Spleen (tissue), 11 donors: ENCODE measurements at regions not wholly inside any gene's neighbourhood (a gene's known extent, or its start where the extent isn't known, plus 50 kb on each side); places are given as distances from the start of the nearest gene placed in this dataset.

Source experiments
- DNase-seq: peaks from one replicate; pipeline ENCODE4 v3.0.0-alpha.2; 2020
- H3K27ac ChIP-seq, 8 donors: fragments of 200-600 bp; sonication (generic) in 7 of 8; 1 replicate in 4 of 8; 2 replicates in 4 of 8; pipeline versions ENCODE4 v1.5.0 to v1.8.0; 2016 to 2021; ENCODE audit warnings: inconsistent platforms in 4 of 8, mild to moderate bottlenecking in 4 of 8, moderate library complexity in 1 of 8
- H3K27me3 ChIP-seq, 7 donors: fragments of 200-600 bp; sonication (generic) in 6 of 7; replicated peaks in 1 of 7; 1 replicate in 4 of 7; 2 replicates in 3 of 7; pipeline versions ENCODE4 v1.5.0 to v1.8.0; 2016 to 2021; ENCODE audit warnings: inconsistent platforms in 3 of 7, mild to moderate bottlenecking in 1 of 7
- H3K36me3 ChIP-seq, 6 donors: fragments of 200-600 bp; sonication (generic) in 5 of 6; 1 replicate in 4 of 6; 2 replicates in 2 of 6; pipeline versions ENCODE4 v1.5.0 to v1.8.0; 2016 to 2021; ENCODE audit warnings: inconsistent platforms in 2 of 6
- H3K4me1 ChIP-seq, 6 donors: fragments of 200-600 bp; sonication (generic) in 5 of 6; 1 replicate in 3 of 6; 2 replicates in 3 of 6; pipeline versions ENCODE4 v1.5.0 to v1.8.0; 2016 to 2021; ENCODE audit warnings: inconsistent platforms in 3 of 6
- H3K4me3 ChIP-seq, 8 donors: fragments of 200-600 bp; sonication (generic) in 7 of 8; 1 replicate in 4 of 8; 2 replicates in 4 of 8; pipeline versions ENCODE4 v1.5.0 to v1.8.0; 2016 to 2021; ENCODE audit warnings: inconsistent platforms in 4 of 8, mild to moderate bottlenecking in 4 of 8, moderate library complexity in 2 of 8
- H3K9me3 ChIP-seq, 8 donors: fragments of 200-600 bp; sonication (generic) in 7 of 8; 1 replicate in 4 of 8; 2 replicates in 4 of 8; pipeline versions ENCODE4 v1.5.0 to v1.8.0; 2016 to 2021; ENCODE audit warnings: inconsistent platforms in 4 of 8
- CTCF ChIP-seq, 11 experiments: fragments of 200-600 bp in 7 of 11; fragments of 450-650 bp in 4 of 11; sonication (generic) in 4 of 11; IDR thresholded peaks in 8 of 11; conservative IDR thresholded peaks in 3 of 11; 1 replicate in 7 of 11; 2 replicates in 4 of 11; pipeline versions ENCODE4 v1.4.0 to v1.8.0; 2016 to 2021; ENCODE audit warnings: antibody characterized with exemption in 11 of 11, inconsistent platforms in 4 of 11, mild to moderate bottlenecking in 1 of 11
- POLR2A ChIP-seq, 3 donors: fragments of 450-650 bp; IDR thresholded peaks; one replicate each; pipeline ENCODE4 v1.5.1; 2017; ENCODE audit warnings: antibody characterized with exemption in 3 of 3, mild to moderate bottlenecking in 1 of 3
- POLR2AphosphoS5 ChIP-seq, 3 donors: sonication (generic); formaldehyde crosslinking; IDR thresholded peaks; one replicate each; pipeline ENCODE4 v1.5.1; 2017; ENCODE audit warnings: antibody characterized with exemption in 3 of 3
- WGBS, 5 donors: extraction: QIAGEN DNeasy Blood & Tissue Kit in 3 of 5; methylation state at CpG; one replicate each; pipeline versions ENCODE4 v1.1.5 to v1.1.7; 2013 to 2018; 5-methylcytosine and 5-hydroxymethylcytosine counted together
- intact Hi-C: fragments of 100-400 bp; cut with DNase I; formaldehyde crosslinking; loops from one replicate; pipeline ENCODE4 v1.15.0; 2023; ENCODE audit warnings: low total_unique reads
- donor health status: healthy with polysubstance abuse.
- donor health status: DM: no; HTN: no; CAD: no; lungs with moderate emphysema.
- donor health status: DM: no; HTN: no; CAD: no.
- donor health status: Bipolar disorder and iron deficiency.
- donor health status: healthy.
- donor health status: DM: no; HTN: no; CAD: no.
- donor health status: DM: yes; HTN: yes; CAD: no.

GRCh38 chr10:118497227-118497626, 98.2 kb downstream of the PRLHR start:
- Histone ChIP-seq H3K9me3 (no peaks in the 10 kb centered on the region), H3K36me3 (no peaks in the 10 kb centered on the region), H3K4me3 (no peak overlapping the region), H3K27me3 (peaks cover 0 to 12% (median 0%) of the 10 kb centered on the region in 7 donors), H3K4me1 (no peaks in the 10 kb centered on the region), H3K27ac (no peak overlapping the region)
- no peak for TF ChIP-seq POLR2AphosphoS5 (IDR thresholded peaks at IDR 0.05)
- no peak for TF ChIP-seq POLR2A (IDR thresholded peaks at IDR 0.05)
- TF ChIP-seq CTCF (IDR thresholded peaks at IDR 0.05 in 8 of 11, conservative IDR thresholded peaks at IDR 0.05 in 3 of 11), result no peak
- intact Hi-C loops, result no loop called here
- WGBS, 5 donors, result 84 to 89% (median 86%) methylated on average over 8 of the region's 8 CpGs
- no peak for DNase-seq

GRCh38 chr10:118496525-118496924, 98.9 kb downstream of the PRLHR start:
- Histone ChIP-seq H3K9me3 (no peaks in the 10 kb centered on the region), H3K4me3 (no peak overlapping the region), H3K27ac (no peak overlapping the region), H3K4me1 (no peaks in the 10 kb centered on the region), H3K27me3 (peaks cover 0 to 12% (median 0%) of the 10 kb centered on the region in 7 donors), H3K36me3 (no peaks in the 10 kb centered on the region)
- DNase-seq, result no peak
- intact Hi-C loops, result no loop called here
- TF ChIP-seq POLR2A (IDR thresholded peaks at IDR 0.05) (no peak), POLR2AphosphoS5 (IDR thresholded peaks at IDR 0.05) (no peak), CTCF (IDR thresholded peaks at IDR 0.05 in 8 of 11, conservative IDR thresholded peaks at IDR 0.05 in 3 of 11) (no peak)
- 59 to 72% (median 63%) methylated on average over 3 of the region's 3 CpGs for WGBS, 5 donors

- H3K4me3 ChIP-seq, result no peak overlapping the region
Observed at GRCh38 chr10:118495499-118495898, 99.9 kb downstream of the PRLHR start.

GRCh38 chr10:118491055-118491454, 104.4 kb downstream of the PRLHR start:
- Histone ChIP-seq H3K4me1 (no peaks in the 10 kb centered on the region), H3K4me3 (no peak overlapping the region), H3K36me3 (no peaks in the 10 kb centered on the region), H3K27ac (no peak overlapping the region), H3K27me3 (peaks cover 0 to 10% (median 0%) of the 10 kb centered on the region in 7 donors), H3K9me3 (peaks cover 0 to 22% (median 2%) of the 10 kb centered on the region in 8 donors)
- intact Hi-C loops, result no loop called here
- DNase-seq, result no peak
- TF ChIP-seq CTCF (IDR thresholded peaks at IDR 0.05 in 8 of 11, conservative IDR thresholded peaks at IDR 0.05 in 3 of 11), result no peak
- TF ChIP-seq POLR2A (IDR thresholded peaks at IDR 0.05), result no peak
- TF ChIP-seq POLR2AphosphoS5 (IDR thresholded peaks at IDR 0.05), result no peak
- 31 to 95% (median 39%) methylated on average over 1 of the region's 1 CpG for WGBS, 5 donors

More at GRCh38 chr10:118495499-118495898, 99.9 kb downstream of the PRLHR start:
- Histone ChIP-seq H3K36me3 (no peaks in the 10 kb centered on the region), H3K27me3 (peaks cover 0 to 12% (median 0%) of the 10 kb centered on the region in 7 donors), H3K9me3 (peaks cover 0 to 10% (median 1%) of the 10 kb centered on the region in 8 donors), H3K27ac (no peak overlapping the region), H3K4me1 (no peaks in the 10 kb centered on the region)
- DNase-seq, result no peak
- WGBS, 5 donors, result 79 to 95% (median 84%) methylated on average over 2 of the region's 2 CpGs
- no peak for TF ChIP-seq CTCF (IDR thresholded peaks at IDR 0.05 in 8 of 11, conservative IDR thresholded peaks at IDR 0.05 in 3 of 11)
- intact Hi-C loops, result no loop called here
